ENCODE measurements at regions not wholly inside any gene's neighbourhood (a gene's known extent, or its start where the extent isn't known, plus 50 kb on each side); places are given as distances from the start of the nearest gene placed in this dataset.

- ATAC-seq (no peak), DNase-seq (ENCODE audit: low spot score) (no peak)
- Mint-ChIP-seq H3K4me1 (ENCODE audit: low read depth in 2 of 2) (no peaks in the 10 kb centered on the region), H3K36me3 (no peaks in the 10 kb centered on the region), H3K27ac (no peak overlapping the region), H3K4me3 (no peak overlapping the region), H3K27me3 (peaks cover 4 to 5% of the 10 kb centered on the region in 2 donors), H3K9me3 (no peaks in the 10 kb centered on the region)
These were observed 641.5 kb upstream of the SETBP1 start for GRCh38 chr18:44039216-44039615.

GRCh38 chr18:44039826-44040225, 640.9 kb upstream of the SETBP1 start:
- Mint-ChIP-seq H3K36me3 (no peaks in the 10 kb centered on the region), H3K9me3 (no peaks in the 10 kb centered on the region), H3K27me3 (peaks cover 4 to 5% of the 10 kb centered on the region in 2 donors), H3K27ac (no peak overlapping the region), H3K4me1 (ENCODE audit: low read depth in 2 of 2) (no peaks in the 10 kb centered on the region), H3K4me3 (no peak overlapping the region)
- DNase-seq (ENCODE audit: low spot score) (no peak), ATAC-seq (no peak)

- ATAC-seq, result no peak
- Mint-ChIP-seq H3K4me1 (ENCODE audit: low read depth in 2 of 2) (no peaks in the 10 kb centered on the region), H3K36me3 (no peaks in the 10 kb centered on the region), H3K4me3 (no peak overlapping the region), H3K9me3 (no peaks in the 10 kb centered on the region), H3K27ac (no peak overlapping the region), H3K27me3 (peaks cover 4 to 5% of the 10 kb centered on the region in 2 donors)
- DNase-seq (ENCODE audit: low spot score), result no peak
These were observed 639.1 kb upstream of the SETBP1 start for GRCh38 chr18:44041553-44041952.

GRCh38 chr18:44041961-44042360, 638.7 kb upstream of the SETBP1 start:
- DNase-seq (ENCODE audit: low spot score) (no peak), ATAC-seq (no peak)
- Mint-ChIP-seq H3K27ac (no peak overlapping the region), H3K36me3 (no peaks in the 10 kb centered on the region), H3K4me3 (no peak overlapping the region), H3K4me1 (ENCODE audit: low read depth in 2 of 2) (no peaks in the 10 kb centered on the region), H3K27me3 (peaks cover 4 to 5% of the 10 kb centered on the region in 2 donors), H3K9me3 (no peaks in the 10 kb centered on the region)

- Mint-ChIP-seq H3K27me3 (peaks cover 5 to 10% of the 10 kb centered on the region in 2 donors), H3K9me3 (peaks cover 3% of the 10 kb centered on the region), H3K4me3 (no peak overlapping the region), H3K4me1 (ENCODE audit: low read depth in 2 of 2) (no peaks in the 10 kb centered on the region), H3K27ac (no peak overlapping the region), H3K36me3 (no peaks in the 10 kb centered on the region)
- DNase-seq (ENCODE audit: low spot score), result no peak
- no peak for ATAC-seq
These were observed 634.2 kb upstream of the SETBP1 start for GRCh38 chr18:44046376-44046975.

- H3K9me3 Mint-ChIP-seq, result peaks cover 3% of the 10 kb centered on the region
- peaks cover 3 to 7% of the 10 kb centered on the region in 2 donors for H3K27me3 Mint-ChIP-seq
- H3K36me3 Mint-ChIP-seq, result no peaks in the 10 kb centered on the region
- ATAC-seq, result no peak
- DNase-seq (ENCODE audit: low spot score), result no peak
- H3K4me1 Mint-ChIP-seq (ENCODE audit: low read depth in 2 of 2), result no peaks in the 10 kb centered on the region
- H3K4me3 Mint-ChIP-seq, result no peak overlapping the region
- H3K27ac Mint-ChIP-seq, result no peak overlapping the region
These were observed 633.1 kb upstream of the SETBP1 start for GRCh38 chr18:44047585-44047984.

GRCh38 chr18:44048435-44048834, 632.3 kb upstream of the SETBP1 start:
- DNase-seq (ENCODE audit: low spot score) (no peak), ATAC-seq (no peak)
- no peak overlapping the region for H3K4me3 Mint-ChIP-seq
- peaks cover 3% of the 10 kb centered on the region for H3K9me3 Mint-ChIP-seq
- no peak overlapping the region for H3K27ac Mint-ChIP-seq
- H3K36me3 Mint-ChIP-seq, result no peaks in the 10 kb centered on the region
- no peaks in the 10 kb centered on the region for H3K4me1 Mint-ChIP-seq (ENCODE audit: low read depth in 2 of 2)
- peaks cover 3 to 7% of the 10 kb centered on the region in 2 donors for H3K27me3 Mint-ChIP-seq

GRCh38 chr18:44048846-44049245, 631.8 kb upstream of the SETBP1 start:
- H3K36me3 Mint-ChIP-seq, result no peaks in the 10 kb centered on the region
- H3K27ac Mint-ChIP-seq, result no peak overlapping the region

GRCh38 chr18:44051026-44051425, 629.7 kb upstream of the SETBP1 start:
- Mint-ChIP-seq H3K27ac (no peak overlapping the region), H3K36me3 (no peaks in the 10 kb centered on the region), H3K4me3 (no peak overlapping the region), H3K4me1 (ENCODE audit: low read depth in 2 of 2) (no peaks in the 10 kb centered on the region), H3K27me3 (peaks cover 3 to 7% of the 10 kb centered on the region in 2 donors), H3K9me3 (peaks cover 5% of the 10 kb centered on the region)
- ATAC-seq, result no peak
- no peak for DNase-seq (ENCODE audit: low spot score)

More at GRCh38 chr18:44048846-44049245, 631.8 kb upstream of the SETBP1 start:
- DNase-seq (ENCODE audit: low spot score) (no peak), ATAC-seq (no peak)
- Mint-ChIP-seq H3K9me3 (peaks cover 3% of the 10 kb centered on the region), H3K4me1 (ENCODE audit: low read depth in 2 of 2) (no peaks in the 10 kb centered on the region), H3K4me3 (no peak overlapping the region), H3K27me3 (peaks cover 3 to 7% of the 10 kb centered on the region in 2 donors)

GRCh38 chr18:44054514-44054913, 626.2 kb upstream of the SETBP1 start:
- H3K4me1 Mint-ChIP-seq (ENCODE audit: low read depth in 2 of 2), result no peaks in the 10 kb centered on the region
- H3K4me3 Mint-ChIP-seq, result no peak overlapping the region
- H3K9me3 Mint-ChIP-seq, result peaks cover 8% of the 10 kb centered on the region
- peak in 1 of 2 donors; percentile 56 for ATAC-seq
- H3K36me3 Mint-ChIP-seq, result no peaks in the 10 kb centered on the region
- no peak overlapping the region for H3K27ac Mint-ChIP-seq
- H3K27me3 Mint-ChIP-seq, result peaks cover 7 to 12% of the 10 kb centered on the region in 2 donors
- no peak for DNase-seq (ENCODE audit: low spot score)

GRCh38 chr18:44060197-44060596, 620.5 kb upstream of the SETBP1 start:
- Mint-ChIP-seq H3K27ac (no peak overlapping the region), H3K9me3 (peaks cover 3% of the 10 kb centered on the region), H3K4me3 (no peak overlapping the region), H3K4me1 (ENCODE audit: low read depth in 2 of 2) (no peaks in the 10 kb centered on the region), H3K27me3 (peaks cover 4 to 7% of the 10 kb centered on the region in 2 donors), H3K36me3 (no peaks in the 10 kb centered on the region)
- ATAC-seq (no peak), DNase-seq (ENCODE audit: low spot score) (no peak)

GRCh38 chr18:44061438-44061837, 619.2 kb upstream of the SETBP1 start:
- H3K27ac Mint-ChIP-seq, result no peak overlapping the region
- no peaks in the 10 kb centered on the region for H3K36me3 Mint-ChIP-seq
- H3K4me3 Mint-ChIP-seq, result no peak overlapping the region
- no peaks in the 10 kb centered on the region for H3K4me1 Mint-ChIP-seq (ENCODE audit: low read depth in 2 of 2)
- H3K27me3 Mint-ChIP-seq, result peaks cover 4 to 7% of the 10 kb centered on the region in 2 donors
- ATAC-seq (peak in 1 of 2 donors; percentile 15), DNase-seq (ENCODE audit: low spot score) (no peak)
- peaks cover 3% of the 10 kb centered on the region for H3K9me3 Mint-ChIP-seq

GRCh38 chr18:44062345-44062744, 618.3 kb upstream of the SETBP1 start:
- Mint-ChIP-seq H3K4me1 (ENCODE audit: low read depth in 2 of 2) (no peaks in the 10 kb centered on the region), H3K27me3 (peaks cover 4 to 14% of the 10 kb centered on the region in 2 donors), H3K36me3 (no peaks in the 10 kb centered on the region), H3K27ac (no peak overlapping the region), H3K4me3 (no peak overlapping the region), H3K9me3 (no peaks in the 10 kb centered on the region)
- ATAC-seq (no peak), DNase-seq (ENCODE audit: low spot score) (no peak)

- Mint-ChIP-seq H3K36me3 (no peaks in the 10 kb centered on the region), H3K27me3 (peaks cover 6 to 21% of the 10 kb centered on the region in 2 donors), H3K4me1 (ENCODE audit: low read depth in 2 of 2) (no peaks in the 10 kb centered on the region), H3K9me3 (no peaks in the 10 kb centered on the region), H3K4me3 (no peak overlapping the region), H3K27ac (no peak overlapping the region)
- DNase-seq (ENCODE audit: low spot score), result no peak
- ATAC-seq, result no peak
These were observed 615.5 kb upstream of the SETBP1 start for GRCh38 chr18:44065206-44065605.

GRCh38 chr18:44066541-44066940, 614.1 kb upstream of the SETBP1 start:
- ATAC-seq, result no peak
- H3K4me1 Mint-ChIP-seq (ENCODE audit: low read depth in 2 of 2), result no peaks in the 10 kb centered on the region
- H3K36me3 Mint-ChIP-seq, result no peaks in the 10 kb centered on the region
- H3K4me3 Mint-ChIP-seq, result no peak overlapping the region
- H3K9me3 Mint-ChIP-seq, result no peaks in the 10 kb centered on the region
- no peak overlapping the region for H3K27ac Mint-ChIP-seq
- DNase-seq (ENCODE audit: low spot score), result no peak
- peaks cover 6 to 21% of the 10 kb centered on the region in 2 donors for H3K27me3 Mint-ChIP-seq

Measured in natural killer cell treated with Interleukin-12 subunit alpha and Interleukin-12 subunit beta and Interleukin-15 and Interleukin-18, amount 100 ng/mL, for 72 hours (primary cell).